BE2C (cell line): ENCODE measurements at regions not wholly inside any gene's neighbourhood (a gene's known extent, or its start where the extent isn't known, plus 50 kb on each side); places are given as distances from the start of the nearest gene placed in this dataset.
"Not testable (repeated sequence)": the region's sequence is repeated elsewhere in the genome, so short reads cannot be mapped to it uniquely, and the experiment has no call there.

Source experiments
- DNase-seq: peaks from one replicate; pipeline ENCODE4 v3.0.0-alpha.2; 2020
- H3K27me3 ChIP-seq: fragments of 250-450 bp; sonication (Bioruptor Pico); 2 replicates; pipeline ENCODE4 v1.5.1; 2020; ENCODE audit warnings: mild to moderate bottlenecking
- H3K36me3 ChIP-seq: fragments of 250-450 bp; sonication (Bioruptor Pico); 2 replicates; pipeline ENCODE4 v1.5.1; 2020; ENCODE audit warnings: mild to moderate bottlenecking
- H3K4me1 ChIP-seq: fragments of 250-450 bp; sonication (Bioruptor Pico); 2 replicates; pipeline ENCODE4 v1.5.1; 2020
- H3K4me3 ChIP-seq: 2 replicates; pipeline ENCODE4 v1.5.1; 2011; ENCODE audit warnings: low read depth, low read length
- H3K9me3 ChIP-seq: fragments of 250-450 bp; sonication (Bioruptor Pico); 2 replicates; pipeline ENCODE4 v1.5.1; 2020
- CTCF ChIP-seq: IDR thresholded peaks from 2 replicates; pipeline ENCODE4 v1.5.1; 2012; ENCODE audit warnings: mild to moderate bottlenecking, low read depth, low read length

GRCh38 chr5:51159164-51159563 lies 224.1 kb upstream of the ISL1 start:
- Histone ChIP-seq H3K4me1 (no peaks in the 10 kb centered on the region), H3K4me3 (no peak overlapping the region), H3K27me3 (no peaks in the 10 kb centered on the region), H3K36me3 (no peaks in the 10 kb centered on the region), H3K9me3 (no peaks in the 10 kb centered on the region; the same call in 1 of the 2 replicates)
- TF ChIP-seq CTCF, result no peak
- DNase-seq, result no peak

- Histone ChIP-seq H3K4me1 (no peaks in the 10 kb centered on the region), H3K4me3 (no peak overlapping the region), H3K36me3 (no peaks in the 10 kb centered on the region), H3K9me3 (no peaks in the 10 kb centered on the region; the same call in 1 of the 2 replicates), H3K27me3 (no peaks in the 10 kb centered on the region)
- no peak for DNase-seq
- TF ChIP-seq CTCF, result no peak
Observed at GRCh38 chr5:51159606-51160005, 223.6 kb upstream of the ISL1 start.

DNA sequence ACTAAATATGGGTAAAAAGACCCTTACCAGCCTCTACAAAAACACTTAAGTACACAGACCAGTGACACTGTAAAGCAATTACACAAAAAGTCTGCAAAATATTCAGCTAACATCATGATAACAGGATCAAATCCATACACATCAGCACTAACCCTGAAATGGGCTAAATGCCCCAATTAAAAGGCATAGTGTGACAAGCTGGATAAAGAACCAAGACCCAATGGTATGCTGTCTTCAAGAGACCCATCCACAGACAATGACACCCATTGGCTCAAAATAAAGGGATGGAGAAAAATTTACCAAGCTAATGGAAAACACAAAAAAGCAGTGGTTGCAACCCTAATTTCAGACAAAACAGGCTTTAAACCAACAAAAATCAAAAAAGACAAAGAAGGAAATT lies 221.0 kb upstream of the ISL1 start:
- no peak for DNase-seq
- no peaks in the 10 kb centered on the region for H3K36me3 ChIP-seq
- no peaks in the 10 kb centered on the region; the same call in 1 of the 2 replicates for H3K9me3 ChIP-seq
- H3K27me3 ChIP-seq, result no peaks in the 10 kb centered on the region
- no peak for TF ChIP-seq CTCF
- no peaks in the 10 kb centered on the region for H3K4me1 ChIP-seq
- H3K4me3 ChIP-seq, result no peak overlapping the region

DNA sequence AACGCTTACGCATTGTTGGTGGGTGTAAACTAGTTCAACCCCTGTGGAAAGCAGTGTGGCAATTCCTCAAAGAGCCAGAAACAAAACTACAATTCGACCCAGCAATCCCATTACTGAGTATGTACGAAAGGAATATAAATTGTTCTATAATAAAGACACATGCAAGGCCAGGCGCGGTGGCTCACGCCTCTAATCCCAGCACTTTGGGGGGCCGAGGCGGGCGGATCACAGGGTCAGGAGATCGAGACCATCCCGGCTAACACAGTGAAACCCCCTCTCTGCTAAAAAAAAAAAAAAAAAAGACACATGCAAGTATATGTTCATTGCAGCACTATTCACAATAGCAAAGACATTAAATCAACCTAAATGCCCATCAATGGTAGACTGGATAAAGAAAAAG lies 217.6 kb upstream of the ISL1 start:
- H3K36me3 ChIP-seq, H3K4me3 ChIP-seq, H3K4me1 ChIP-seq, H3K27me3 ChIP-seq, H3K9me3 ChIP-seq, DNase-seq: not testable (repeated sequence)

DNA sequence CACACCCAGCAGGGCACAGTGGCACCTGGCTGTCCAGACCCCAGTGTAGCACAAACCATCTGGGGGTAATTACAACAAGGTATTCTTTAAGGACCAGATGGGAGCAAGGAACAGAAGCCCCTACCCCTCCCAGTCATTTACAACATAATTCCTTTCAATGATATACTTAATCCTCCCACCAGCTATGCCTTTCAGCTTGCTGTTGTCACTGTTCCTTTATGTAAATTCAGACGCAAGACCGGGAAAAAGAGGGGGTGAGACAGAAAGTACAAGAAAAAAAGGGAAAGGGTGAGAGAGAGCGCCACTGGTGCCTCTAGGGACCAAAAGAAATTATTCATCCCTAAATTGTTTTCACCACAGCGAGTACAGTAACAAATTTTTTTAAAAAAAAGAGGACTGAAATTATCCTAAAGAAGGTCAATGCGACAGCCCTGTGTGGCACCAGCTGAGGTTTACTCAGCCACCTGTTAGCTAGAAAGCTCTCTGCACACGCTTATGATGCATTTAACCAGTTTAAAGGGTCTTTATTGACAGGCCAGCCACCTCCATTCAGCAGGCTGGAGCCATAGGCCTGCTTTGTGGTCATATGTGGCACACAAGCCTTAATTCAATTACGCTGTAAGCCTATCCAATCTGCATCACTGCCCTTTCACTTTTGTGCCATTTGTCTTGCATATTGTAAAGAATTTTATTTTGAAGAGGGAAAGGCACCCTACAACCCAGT lies 210.2 kb upstream of the ISL1 start:
- Histone ChIP-seq H3K4me3 (no peak overlapping the region), H3K9me3 (no peaks in the 10 kb centered on the region), H3K27me3 (no peaks in the 10 kb centered on the region), H3K36me3 (no peaks in the 10 kb centered on the region), H3K4me1 (no peaks in the 10 kb centered on the region)
- TF ChIP-seq CTCF, result no peak
- DNase-seq, result no peak

DNA sequence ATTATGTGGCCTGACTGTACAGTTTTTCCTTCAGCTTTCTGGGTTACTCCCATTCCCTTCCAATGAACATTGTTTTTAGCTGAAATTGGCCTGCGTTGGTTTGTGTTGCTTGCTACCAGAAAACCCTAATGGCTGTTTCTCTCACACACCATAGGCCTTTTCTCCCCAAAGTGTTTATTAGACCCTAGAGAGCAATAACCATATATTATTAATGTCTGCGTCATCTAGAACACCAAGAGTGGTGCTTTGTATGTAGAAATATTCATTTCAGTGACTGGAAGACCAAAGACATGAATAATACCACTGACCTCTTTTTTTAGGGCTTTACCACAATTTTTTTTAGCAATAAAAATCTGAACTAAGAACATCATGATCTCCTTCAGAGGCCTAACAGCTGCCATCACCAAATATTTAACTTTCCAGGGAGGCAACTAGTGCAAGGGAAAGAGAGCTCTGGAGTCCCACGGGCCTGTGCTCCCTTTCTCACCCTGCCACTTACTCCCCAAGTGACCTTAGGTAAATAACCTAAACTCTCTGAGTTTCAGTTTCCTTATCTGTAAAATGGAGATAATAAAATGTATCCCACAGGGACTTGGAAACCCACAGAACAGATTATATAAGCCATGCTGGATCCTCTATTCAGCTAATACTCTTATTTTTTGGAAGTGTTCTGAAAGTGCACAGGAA lies 201.9 kb upstream of the ISL1 start:
- Histone ChIP-seq H3K4me3 (no peak overlapping the region), H3K36me3 (no peaks in the 10 kb centered on the region), H3K27me3 (no peaks in the 10 kb centered on the region), H3K9me3 (no peaks in the 10 kb centered on the region), H3K4me1 (peaks cover 6% of the 10 kb centered on the region; the same call in 1 of the 2 replicates)
- TF ChIP-seq CTCF, result no peak
- DNase-seq, result no peak
